T-helper 9 cell (primary cell): ENCODE measurements at regions not wholly inside any gene's neighbourhood (a gene's known extent, or its start where the extent isn't known, plus 50 kb on each side); places are given as distances from the start of the nearest gene placed in this dataset.
"Not testable (repeated sequence)": the region's sequence is repeated elsewhere in the genome, so short reads cannot be mapped to it uniquely, and the experiment has no call there.

Experiments
- DNase-seq: peaks from one replicate; pipeline ENCODE4 v3.0.0-alpha.2; 2020

DNA sequence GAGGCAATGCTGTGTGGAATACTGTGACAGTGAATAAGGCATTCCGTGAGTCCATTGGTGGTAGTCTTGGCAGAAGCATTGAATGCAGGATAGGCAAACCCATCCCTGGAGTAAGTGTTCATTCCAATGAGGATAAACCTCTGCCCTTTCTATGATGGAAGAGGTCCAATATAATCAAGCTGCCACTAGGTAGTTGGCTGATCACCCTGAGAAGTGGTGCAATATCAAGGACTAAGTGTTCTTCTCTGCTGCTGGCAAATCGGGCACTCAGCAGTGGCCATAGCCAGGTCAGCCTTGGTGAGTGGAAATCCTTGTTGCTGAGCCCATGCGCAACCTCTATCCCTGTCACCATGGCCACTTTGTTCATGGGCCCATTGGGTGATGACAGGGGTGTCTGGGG, 70.1 kb downstream of the FBXO4 start:
- no peak for DNase-seq

- no peak for DNase-seq
Measured at GRCh38 chr5:42001673-42002072, 76.6 kb downstream of the FBXO4 start.

- DNase-seq, result not testable (repeated sequence)
Measured at GRCh38 chr5:42003852-42004251, 78.8 kb downstream of the FBXO4 start.

DNA sequence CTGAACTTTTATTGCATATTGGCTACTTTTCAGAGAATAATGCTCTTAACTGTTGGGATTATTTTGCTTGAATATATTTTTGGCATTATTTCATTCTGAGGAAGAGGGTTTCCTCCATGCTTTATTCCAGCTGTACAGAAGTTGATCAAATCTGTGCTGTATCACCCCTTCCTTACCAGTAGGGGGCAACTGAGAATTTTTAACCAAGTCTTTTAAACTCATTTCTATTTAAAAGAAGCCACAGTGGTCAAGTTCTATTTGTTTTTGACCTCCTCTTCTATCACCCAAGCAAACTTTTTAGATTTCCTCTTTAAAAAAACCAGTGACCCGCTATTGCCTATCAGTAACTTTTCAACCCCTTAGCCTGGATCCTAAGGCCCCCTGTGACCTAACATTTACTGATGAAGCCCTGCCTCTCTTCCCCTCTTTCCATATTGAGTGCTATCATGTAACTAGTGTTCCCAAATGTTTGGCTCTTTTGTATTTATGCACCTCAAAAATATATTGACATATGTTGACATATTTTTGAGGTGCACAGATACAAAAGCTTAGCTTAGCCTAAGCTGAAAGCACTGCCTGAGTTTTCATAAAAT, 80.6 kb downstream of the FBXO4 start:
- DNase-seq, result no peak

DNA sequence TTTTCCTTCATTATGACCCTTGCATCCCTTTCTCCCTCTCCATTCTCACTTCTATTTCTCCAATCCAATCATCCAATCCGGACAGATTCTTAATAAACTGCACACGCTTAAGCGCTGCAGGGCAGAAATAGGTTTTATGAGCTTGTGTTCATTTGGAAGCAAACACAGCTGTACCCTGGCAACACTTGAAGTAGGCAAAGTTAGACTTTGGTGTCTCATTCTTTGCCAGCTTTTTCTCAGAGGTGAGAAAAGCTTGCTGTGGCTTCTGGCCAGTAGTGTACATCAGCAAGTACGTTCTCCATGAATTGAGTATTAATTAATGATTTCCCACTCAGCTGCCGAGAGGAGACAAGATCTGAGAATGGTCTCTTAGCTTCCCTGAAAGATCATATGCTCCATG, 88.5 kb downstream of the FBXO4 start:
- no peak for DNase-seq

DNA sequence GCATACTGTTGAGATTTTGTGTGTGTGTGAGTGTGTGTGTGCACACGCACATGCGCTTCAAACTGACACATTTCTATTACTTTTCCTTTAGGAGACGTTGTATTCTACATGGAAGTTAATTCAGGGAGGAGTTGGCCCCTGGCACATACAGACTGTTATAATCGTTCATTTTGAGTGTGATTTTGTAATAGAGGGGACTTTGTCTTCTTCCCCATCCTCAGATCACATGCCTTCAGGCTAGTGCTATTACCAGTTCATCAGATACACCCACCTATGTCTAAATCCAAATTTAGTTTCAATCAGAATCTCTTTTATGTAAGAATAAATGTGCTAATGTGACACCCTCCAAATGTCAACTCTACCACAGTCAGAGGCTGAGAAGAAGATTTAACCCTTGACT, 90.2 kb downstream of the FBXO4 start:
- DNase-seq, result no peak

DNA sequence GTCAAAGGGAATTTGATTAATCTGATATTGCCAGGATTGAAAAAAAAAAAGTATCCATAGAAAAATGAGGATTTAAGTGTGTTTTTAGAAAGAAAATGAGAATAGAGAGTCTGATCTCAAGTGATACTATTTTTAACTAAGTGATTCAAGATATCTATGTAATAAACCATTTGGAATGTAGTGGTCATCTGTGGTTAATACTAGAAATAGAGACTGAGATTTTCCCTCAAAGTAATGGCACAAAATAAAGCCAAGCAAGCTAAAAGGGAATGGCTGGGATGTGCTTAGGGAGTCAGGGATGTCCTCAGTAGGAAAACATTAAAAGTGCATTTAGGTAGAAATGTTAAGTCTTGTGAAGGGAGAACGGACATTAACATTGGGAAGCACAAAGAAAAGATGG, 90.6 kb downstream of the FBXO4 start:
- no peak for DNase-seq

DNA sequence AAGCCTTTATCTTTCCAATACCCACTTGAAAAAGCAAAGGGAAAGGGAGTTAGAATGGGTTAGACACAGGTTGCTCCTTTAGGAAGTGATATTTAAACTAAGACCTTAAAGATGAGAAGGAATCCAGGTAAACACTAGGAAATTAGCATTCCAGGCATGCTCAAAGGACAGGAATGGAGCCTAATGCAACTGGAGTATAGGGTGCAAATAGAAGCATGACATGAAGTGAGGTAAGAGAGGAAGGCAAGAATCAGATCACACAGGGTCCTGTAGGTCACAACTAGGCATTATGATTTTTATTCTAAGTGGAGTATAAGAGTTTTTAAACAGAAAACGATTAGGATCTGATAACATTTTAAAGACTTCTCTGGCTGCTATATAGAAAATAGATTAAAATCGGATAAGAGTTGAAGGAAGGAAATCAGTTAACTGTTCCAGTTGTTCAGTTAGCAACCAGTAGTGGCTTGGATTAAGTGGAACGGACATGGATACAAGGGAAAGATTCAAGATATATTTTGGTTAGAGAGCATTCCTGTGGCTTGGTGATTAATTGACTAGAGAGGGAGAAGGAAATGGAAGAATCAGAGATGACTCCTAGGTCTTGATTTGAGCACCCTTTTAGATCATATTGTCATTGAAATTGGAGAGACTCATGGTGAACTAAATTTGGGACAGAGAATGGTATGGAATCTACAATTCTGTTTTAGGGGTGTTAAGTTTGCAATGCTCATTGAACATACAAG, 95.9 kb downstream of the FBXO4 start:
- no peak for DNase-seq

GRCh38 chr5:42021923-42022322, 96.8 kb downstream of the FBXO4 start:
- DNase-seq, result no peak

GRCh38 chr5:42022383-42022972, 97.4 kb downstream of the FBXO4 start:
- DNase-seq, result no peak

DNA sequence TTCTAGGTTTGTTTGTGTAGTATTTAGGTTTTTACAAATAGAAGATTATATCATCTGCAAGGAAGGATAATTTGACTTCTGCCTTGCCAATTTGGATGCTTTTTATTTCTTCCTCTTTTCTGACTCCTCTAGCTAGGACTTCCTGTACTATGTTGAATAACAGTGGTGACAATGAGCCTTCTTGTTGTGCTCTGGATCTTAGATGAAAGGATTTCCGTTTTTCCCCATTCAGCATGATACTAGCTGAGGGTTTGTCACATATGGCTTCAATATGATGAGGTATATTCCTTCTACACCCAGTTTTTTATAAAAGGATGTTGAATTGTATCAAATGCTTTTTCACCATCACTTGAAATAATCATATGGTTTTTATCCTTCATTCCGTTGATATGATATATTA, 101.4 kb downstream of the FBXO4 start:
- DNase-seq, result no peak

- no peak for DNase-seq
Measured at GRCh38 chr5:42032137-42032536, 107.1 kb downstream of the FBXO4 start.

DNA sequence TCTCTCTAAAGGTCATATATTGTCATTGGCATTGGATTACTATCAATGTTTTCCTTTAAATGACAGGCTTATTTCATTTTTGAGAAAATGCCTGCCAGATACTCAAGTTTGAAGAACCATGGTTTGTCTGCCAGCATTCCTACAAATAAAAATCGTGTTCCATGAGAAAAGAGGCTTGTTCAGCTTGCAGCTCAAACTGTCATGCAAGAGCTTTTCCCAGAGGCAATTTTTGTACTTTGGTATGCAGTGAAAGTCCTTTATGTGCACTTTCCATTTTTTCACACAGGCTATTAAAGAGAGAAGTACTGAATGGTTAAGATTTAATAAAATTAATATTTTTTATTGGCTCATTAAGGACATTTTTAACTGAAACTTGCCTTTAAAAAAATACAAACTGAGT, 110.4 kb downstream of the FBXO4 start:
- no peak for DNase-seq

DNA sequence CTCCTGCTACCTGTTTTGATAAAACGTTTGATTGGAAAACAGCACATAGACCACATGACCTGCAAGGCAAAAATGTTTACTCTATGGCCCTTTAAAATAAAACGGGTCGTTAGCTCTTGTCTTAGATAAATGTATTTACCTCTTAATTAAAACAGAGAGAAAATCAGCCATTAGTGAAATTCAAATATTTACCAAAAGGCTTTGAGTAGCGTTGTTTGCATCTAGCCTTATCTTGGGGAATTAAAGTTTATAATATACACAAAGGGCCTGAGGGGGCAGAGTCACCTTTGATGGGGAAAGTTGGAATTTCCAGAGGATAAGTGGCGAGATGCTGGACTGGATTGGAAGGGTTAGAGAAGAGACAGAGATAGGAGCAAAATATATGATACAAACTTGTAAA, 111.3 kb downstream of the FBXO4 start:
- no peak for DNase-seq

DNA sequence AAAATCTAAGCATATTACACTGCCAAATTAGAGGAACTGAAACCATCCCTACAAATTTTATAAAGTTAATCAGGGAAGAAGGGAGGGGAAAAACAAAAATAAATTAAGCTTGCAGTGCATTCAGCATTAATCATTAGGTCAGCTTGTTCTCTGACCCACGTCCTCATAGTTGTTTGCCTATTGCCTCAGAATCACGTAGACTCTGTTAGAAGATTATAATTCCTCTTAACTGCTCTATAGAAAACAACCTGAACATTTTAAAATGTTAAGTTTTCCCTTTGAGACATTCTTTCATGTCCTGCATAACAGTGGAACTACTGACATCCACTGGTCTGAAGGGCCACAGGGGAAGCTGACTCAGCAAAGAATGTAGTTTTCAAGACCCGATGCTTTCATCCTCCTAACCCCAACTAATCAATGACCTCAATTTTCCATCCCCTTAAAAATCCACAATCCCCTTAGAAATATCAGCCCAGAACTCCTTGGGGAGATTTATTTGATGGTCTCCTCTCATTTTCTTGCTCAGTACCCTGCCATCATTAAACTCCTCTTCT, 112.4 kb downstream of the FBXO4 start:
- no peak for DNase-seq

GRCh38 chr5:42043400-42043799, 118.3 kb downstream of the FBXO4 start:
- DNase-seq, result no peak

DNA sequence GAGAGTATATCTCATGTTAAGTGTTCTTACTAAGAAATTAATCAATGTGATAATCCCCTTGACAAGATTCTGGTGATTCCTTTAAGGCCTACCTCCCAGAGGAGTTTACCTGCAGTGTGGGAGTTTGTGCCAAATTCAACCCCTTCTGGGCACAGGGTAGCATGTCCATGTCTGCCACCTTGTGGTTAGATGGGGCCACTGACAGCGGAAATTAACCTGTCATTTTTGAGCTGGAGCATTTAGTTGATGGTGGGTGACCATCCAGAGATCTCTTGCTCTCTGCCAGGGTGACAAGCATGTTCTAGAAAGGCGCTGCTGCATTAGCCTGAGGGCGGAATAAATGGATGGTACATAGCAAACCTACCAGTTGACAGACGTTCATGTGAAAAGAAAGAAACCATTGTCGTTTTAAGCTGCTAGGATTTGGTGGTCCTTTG, 132.2 kb downstream of the FBXO4 start:
- peak; percentile 34 for DNase-seq

DNA sequence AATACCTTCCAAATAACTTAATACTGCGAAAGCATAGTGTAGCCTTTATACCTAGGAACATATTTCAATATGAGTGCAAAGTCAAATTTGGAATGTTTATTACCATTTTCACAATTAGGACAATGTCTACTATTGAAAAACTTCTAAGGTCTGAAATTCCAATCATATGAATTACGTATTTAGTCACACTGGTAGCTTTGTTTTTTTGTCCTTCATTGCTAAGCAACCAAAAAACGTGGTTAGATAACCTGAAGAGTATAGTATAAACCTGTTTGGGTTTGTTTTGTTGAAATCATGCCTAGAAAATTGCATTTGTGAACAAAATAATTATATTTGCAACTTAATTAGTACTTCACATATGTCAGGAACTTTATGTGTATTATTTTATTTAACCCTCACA, 134.2 kb downstream of the FBXO4 start:
- DNase-seq, result no peak

- no peak for DNase-seq
Measured at GRCh38 chr5:42059778-42060464, 134.8 kb downstream of the FBXO4 start.

DNA sequence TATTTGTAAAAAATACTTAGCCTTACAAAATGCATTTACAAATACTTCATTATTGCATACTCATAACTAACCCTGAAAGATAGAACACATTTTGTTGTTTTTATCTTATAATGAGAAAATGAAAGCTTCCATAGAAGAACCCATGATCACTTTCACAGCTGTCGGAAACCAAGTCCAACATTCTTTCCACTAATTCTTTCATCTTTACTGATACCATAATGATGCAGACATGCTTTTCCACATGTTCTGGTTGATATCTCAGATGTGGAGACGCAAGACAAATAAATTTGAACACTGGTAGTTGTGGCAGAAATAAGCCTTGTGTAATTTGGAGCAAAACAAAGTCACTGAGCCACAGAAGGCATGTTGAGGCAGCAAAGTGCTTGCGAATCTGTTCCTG, 136.0 kb downstream of the FBXO4 start:
- DNase-seq, result no peak

- DNase-seq, result no peak
Measured at GRCh38 chr5:42064821-42065220, 139.7 kb downstream of the FBXO4 start.

DNA sequence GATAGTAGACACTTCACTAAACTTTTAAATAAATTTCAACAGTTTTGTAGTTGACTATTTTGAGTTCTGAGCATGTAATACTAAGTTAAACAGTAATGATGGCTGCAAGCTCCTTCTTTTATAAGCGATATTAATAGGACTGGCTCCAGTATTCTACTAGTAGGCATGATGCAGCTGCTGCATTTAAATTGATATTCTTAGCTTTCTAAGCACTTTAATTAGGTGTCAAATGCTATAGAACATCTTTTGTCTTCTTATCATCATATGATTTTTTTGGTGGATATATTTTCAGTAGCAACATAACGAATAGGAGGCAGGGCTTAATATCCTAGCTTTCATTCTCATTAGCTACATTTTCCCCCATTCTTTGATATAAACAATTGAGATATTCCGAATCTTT, 141.1 kb downstream of the FBXO4 start:
- DNase-seq, result no peak

DNA sequence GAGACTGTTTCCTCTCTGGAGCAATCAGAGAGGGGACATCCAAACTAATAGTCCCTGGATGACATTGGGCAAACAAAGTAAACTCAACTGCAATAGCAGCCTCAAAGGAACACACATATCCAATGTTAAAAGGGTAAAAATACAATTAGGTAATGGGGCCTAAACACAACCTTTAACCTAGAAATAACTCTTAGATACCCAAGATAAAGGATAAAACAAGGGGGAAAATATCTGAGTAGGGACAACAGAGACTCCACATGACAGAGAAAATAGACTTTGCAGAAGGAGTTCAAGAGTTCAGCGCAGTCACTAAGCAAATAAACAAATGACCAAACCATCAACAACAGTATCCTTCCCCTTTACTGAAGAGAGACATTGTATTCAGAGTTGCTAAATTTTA, 149.3 kb downstream of the FBXO4 start:
- no peak for DNase-seq

DNA sequence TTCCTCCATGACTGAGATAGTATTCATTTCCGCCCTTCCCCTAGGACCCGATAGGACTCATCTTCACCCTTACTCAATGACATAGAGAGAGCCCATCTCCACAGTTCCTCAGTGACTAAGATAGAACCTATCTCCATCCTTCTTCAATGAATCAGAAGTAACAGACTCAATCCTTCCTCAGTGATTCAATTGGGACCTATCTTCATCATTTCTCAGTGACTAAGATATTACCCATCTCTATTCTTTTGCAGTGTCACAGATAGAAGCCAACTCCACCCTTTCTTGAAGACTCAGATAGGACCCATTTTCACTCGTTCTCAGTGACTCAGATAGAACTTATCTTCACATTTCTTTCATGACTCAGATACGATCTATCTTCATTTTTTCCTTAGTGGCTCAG, 164.6 kb downstream of the FBXO4 start:
- no peak for DNase-seq
